Neural progenitor cell (in vitro differentiated cells): ENCODE measurements at regions not wholly inside any gene's neighbourhood (a gene's known extent, or its start where the extent isn't known, plus 50 kb on each side); places are given as distances from the start of the nearest gene placed in this dataset.

ENCODE experiments used
- DNase-seq: peaks from one replicate; pipeline ENCODE4 v3.0.0-alpha.2; 2016; ENCODE audit warnings: low spot score
- H2AFZ ChIP-seq: fragments of 200-600 bp; sonication (generic); replicated peaks from 2 replicates; pipeline ENCODE4 v1.6.1; 2016; ENCODE audit warnings: antibody characterized with exemption
- H3F3A ChIP-seq: fragments of 200-600 bp; sonication (generic); 2 replicates; pipeline ENCODE4 v1.6.1; 2016; ENCODE audit warnings: antibody characterized with exemption, low read depth
- H3K27ac ChIP-seq: fragments of 200-600 bp; sonication (generic); 2 replicates; pipeline ENCODE4 v1.5.1; 2016; ENCODE audit warnings: mild to moderate bottlenecking
- H3K27me3 ChIP-seq: fragments of 200-600 bp; sonication (generic); 2 replicates; pipeline ENCODE4 v1.6.1; 2016; ENCODE audit warnings: mild to moderate bottlenecking, moderate library complexity
- H3K36me3 ChIP-seq: fragments of 200-600 bp; sonication (generic); 2 replicates; pipeline ENCODE4 v1.5.1; 2016
- H3K4me1 ChIP-seq: fragments of 200-600 bp; sonication (generic); 2 replicates; pipeline ENCODE4 v1.6.1; 2016; ENCODE audit warnings: mixed run types
- H3K4me2 ChIP-seq: fragments of 200-600 bp; sonication (generic); 2 replicates; pipeline ENCODE4 v1.6.1; 2016
- H3K4me3 ChIP-seq: fragments of 200-600 bp; sonication (generic); 2 replicates; pipeline ENCODE4 v1.5.1; 2016
- H3K79me2 ChIP-seq: fragments of 200-600 bp; sonication (generic); 2 replicates; pipeline ENCODE4 v1.6.1; 2016; ENCODE audit warnings: low read depth
- H3K9ac ChIP-seq: fragments of 200-600 bp; sonication (generic); 2 replicates; pipeline ENCODE4 v1.6.1; 2016
- H3K9me3 ChIP-seq: fragments of 200-600 bp; sonication (generic); 2 replicates; pipeline ENCODE4 v1.5.1; 2016; ENCODE audit warnings: low read depth
- H4K20me1 ChIP-seq: fragments of 200-600 bp; sonication (generic); 2 replicates; pipeline ENCODE4 v1.6.1; 2016; ENCODE audit warnings: low read depth
- H3K27ac Mint-ChIP-seq: 3 replicates; pipeline ENCODE4 v1.8.0; 2021; ENCODE audit warnings: mixed read lengths
- H3K27me3 Mint-ChIP-seq: 2 replicates; pipeline ENCODE4 v1.8.0; 2022; ENCODE audit warnings: low read depth, mild to moderate bottlenecking, inconsistent platforms, moderate library complexity, mixed read lengths; ENCODE audit not compliant: insufficient read depth
- H3K36me3 Mint-ChIP-seq: 3 replicates; pipeline ENCODE4 v1.8.0; 2021; ENCODE audit warnings: mixed read lengths
- H3K4me1 Mint-ChIP-seq: 3 replicates; pipeline ENCODE4 v1.8.0; 2021; ENCODE audit warnings: mixed read lengths
- H3K4me3 Mint-ChIP-seq: 3 replicates; pipeline ENCODE4 v1.8.0; 2021; ENCODE audit warnings: mild to moderate bottlenecking, moderate library complexity, mixed read lengths
- H3K9me3 Mint-ChIP-seq: 3 replicates; pipeline ENCODE4 v1.8.0; 2020; ENCODE audit warnings: mixed read lengths
- EZH2 ChIP-seq: fragments of 200-600 bp; sonication (generic); IDR thresholded peaks from 2 replicates; pipeline ENCODE4 v1.6.1; 2017; ENCODE audit warnings: antibody characterized with exemption, mild to moderate bottlenecking, moderate library complexity
- EZH2phosphoT487 ChIP-seq: fragments of 200-600 bp; sonication (generic); IDR thresholded peaks from 2 replicates; pipeline ENCODE4 v1.6.1; 2017; ENCODE audit warnings: antibody characterized with exemption
- TF ChIP-seq, protein P1 (sequence below): fragments of 200-600 bp; sonication (generic); IDR thresholded peaks from 2 replicates; pipeline ENCODE4 v1.5.1; 2017; ENCODE audit warnings: antibody characterized with exemption, mild to moderate bottlenecking

DNA sequence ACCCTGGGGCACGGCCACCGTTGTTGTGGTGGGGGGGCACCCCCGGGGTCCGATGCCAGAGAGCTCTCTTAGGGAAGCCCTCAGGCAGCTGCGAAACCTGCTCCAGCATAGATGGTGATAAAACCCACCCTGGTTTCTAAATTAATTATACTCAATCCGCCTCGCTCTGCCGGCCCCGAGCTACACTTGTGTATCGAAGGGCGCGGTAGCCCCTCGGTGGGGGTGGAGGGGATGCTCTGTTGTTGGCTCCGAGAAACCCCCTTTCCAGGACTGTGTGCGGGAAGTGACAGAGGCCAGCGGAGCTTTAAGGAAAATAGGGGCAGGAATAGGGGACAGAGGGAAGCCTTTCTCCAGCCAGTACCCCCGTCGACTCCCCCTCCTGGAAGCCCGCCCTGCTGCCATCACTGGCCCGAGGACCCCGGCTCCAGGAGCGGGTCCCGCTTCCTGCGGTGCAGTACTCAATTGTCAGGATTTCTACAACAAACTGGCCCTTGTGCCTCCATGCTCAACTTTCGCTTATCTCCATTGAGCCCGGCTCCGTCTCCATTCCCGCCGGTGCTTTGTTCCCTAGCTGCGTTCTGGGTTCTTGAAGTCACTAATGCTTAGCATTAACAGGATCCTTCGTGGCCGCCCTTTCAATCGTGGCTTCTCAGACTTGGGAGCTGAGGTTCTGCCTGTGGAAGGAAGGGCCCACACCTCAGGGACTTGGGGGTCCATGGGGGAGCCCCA is 408.2 kb downstream of the BCOR start:
- H3K9me3 ChIP-seq: no peaks in the 10 kb centered on the region
- DNase-seq: peak; percentile 70
- H3K4me1 ChIP-seq: peaks cover 25% of the 10 kb centered on the region
- H4K20me1 ChIP-seq: no peaks in the 10 kb centered on the region
- no peak overlapping the region for H3K27ac Mint-ChIP-seq
- H3K27ac ChIP-seq: peak overlapping the region; percentile 47
- no peaks in the 10 kb centered on the region for H3K36me3 ChIP-seq
- peak overlapping the region; percentile 90 for H2AFZ ChIP-seq
- peak overlapping the region; percentile 55 for H3K4me3 ChIP-seq
- peak overlapping the region; percentile 84 for H3K4me3 Mint-ChIP-seq
- H3K36me3 Mint-ChIP-seq: no peaks in the 10 kb centered on the region
- peaks cover 26% of the 10 kb centered on the region for H3K4me1 Mint-ChIP-seq
- no peaks in the 10 kb centered on the region for H3K79me2 ChIP-seq
- H3K4me2 ChIP-seq: peak overlapping the region; percentile 89
- peaks cover 32% of the 10 kb centered on the region for H3F3A ChIP-seq
- H3K9ac ChIP-seq: no peak overlapping the region
- H3K27me3 Mint-ChIP-seq: peaks cover 6% of the 10 kb centered on the region
- peaks cover 13% of the 10 kb centered on the region for H3K9me3 Mint-ChIP-seq
- no peaks in the 10 kb centered on the region for H3K27me3 ChIP-seq
- TF ChIP-seq EZH2 (no peak), EZH2phosphoT487 (no peak)
- TF ChIP-seq, protein P1, sequence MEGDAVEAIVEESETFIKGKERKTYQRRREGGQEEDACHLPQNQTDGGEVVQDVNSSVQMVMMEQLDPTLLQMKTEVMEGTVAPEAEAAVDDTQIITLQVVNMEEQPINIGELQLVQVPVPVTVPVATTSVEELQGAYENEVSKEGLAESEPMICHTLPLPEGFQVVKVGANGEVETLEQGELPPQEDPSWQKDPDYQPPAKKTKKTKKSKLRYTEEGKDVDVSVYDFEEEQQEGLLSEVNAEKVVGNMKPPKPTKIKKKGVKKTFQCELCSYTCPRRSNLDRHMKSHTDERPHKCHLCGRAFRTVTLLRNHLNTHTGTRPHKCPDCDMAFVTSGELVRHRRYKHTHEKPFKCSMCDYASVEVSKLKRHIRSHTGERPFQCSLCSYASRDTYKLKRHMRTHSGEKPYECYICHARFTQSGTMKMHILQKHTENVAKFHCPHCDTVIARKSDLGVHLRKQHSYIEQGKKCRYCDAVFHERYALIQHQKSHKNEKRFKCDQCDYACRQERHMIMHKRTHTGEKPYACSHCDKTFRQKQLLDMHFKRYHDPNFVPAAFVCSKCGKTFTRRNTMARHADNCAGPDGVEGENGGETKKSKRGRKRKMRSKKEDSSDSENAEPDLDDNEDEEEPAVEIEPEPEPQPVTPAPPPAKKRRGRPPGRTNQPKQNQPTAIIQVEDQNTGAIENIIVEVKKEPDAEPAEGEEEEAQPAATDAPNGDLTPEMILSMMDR: no peak

DNA sequence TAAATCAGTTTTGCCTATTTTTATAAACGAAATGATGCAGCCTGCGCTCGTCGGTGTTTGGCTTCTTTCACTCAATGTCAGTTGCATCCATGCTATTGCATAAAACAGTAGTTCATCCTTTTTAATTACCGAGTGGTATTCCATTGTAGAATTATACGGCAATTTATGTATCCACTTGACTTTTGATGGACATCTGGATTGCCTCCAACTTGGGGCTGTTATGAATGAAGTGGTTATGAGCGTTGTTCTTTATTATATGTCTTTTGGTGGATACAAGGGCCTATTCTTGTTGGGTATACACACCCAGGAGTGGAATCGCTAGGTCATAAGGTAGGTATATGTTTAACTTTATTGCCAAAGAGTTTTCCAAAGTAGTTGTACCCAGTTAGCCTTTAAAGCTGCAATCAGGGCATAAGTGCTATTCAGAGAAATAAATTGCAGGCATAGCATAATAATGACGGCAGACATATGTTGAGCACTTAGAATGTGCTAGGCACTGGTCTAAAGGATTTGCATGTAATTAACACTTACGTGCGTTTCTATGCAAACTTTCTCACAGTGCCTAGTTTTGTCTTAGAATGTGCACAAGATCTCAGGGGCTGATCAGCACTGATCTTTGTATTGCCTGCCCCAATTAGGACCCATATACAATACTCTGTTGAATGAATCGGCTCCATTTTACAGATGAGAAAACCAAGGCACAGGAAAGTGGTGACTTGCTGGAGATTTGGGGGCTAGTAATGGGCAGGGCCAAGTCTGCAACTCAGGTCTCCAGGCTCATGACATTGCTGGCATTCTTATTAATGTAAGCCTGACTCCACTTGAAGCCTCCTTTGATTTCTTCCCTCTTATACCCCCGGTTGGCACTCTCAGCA is 407.0 kb downstream of the BCOR start:
- TF ChIP-seq EZH2phosphoT487 (no peak), EZH2 (no peak)
- TF ChIP-seq, protein P1: no peak

DNA sequence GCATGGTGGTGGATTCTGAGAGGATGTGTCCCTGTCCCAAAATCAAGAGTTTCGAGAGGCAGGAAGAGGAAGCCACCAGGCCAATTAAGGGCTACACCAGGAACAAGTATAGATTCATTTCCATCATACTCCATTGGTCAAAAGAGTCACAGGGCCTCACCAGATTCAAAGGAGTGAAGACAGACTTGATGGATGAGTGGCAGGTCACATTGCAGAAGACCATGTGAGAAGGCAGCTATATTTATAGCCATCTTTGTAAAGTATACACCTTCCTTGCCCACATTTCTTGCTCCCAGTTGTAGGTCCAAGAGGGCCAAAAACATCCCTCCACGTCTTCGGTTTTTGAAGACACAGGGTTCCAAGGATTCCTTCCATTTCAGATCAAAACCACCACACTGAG is 406.0 kb downstream of the BCOR start:
- peaks cover 5% of the 10 kb centered on the region for H3K9me3 ChIP-seq
- TF ChIP-seq, protein P1: no peak
- TF ChIP-seq EZH2 (no peak), EZH2phosphoT487 (no peak)
- no peak overlapping the region for H2AFZ ChIP-seq
- H3K36me3 Mint-ChIP-seq: peaks cover 2% of the 10 kb centered on the region
- H3K4me1 ChIP-seq: peaks cover 25% of the 10 kb centered on the region
- H4K20me1 ChIP-seq: no peaks in the 10 kb centered on the region
- H3F3A ChIP-seq: peaks cover 32% of the 10 kb centered on the region
- H3K27me3 Mint-ChIP-seq: peaks cover 6% of the 10 kb centered on the region
- no peak overlapping the region for H3K4me3 Mint-ChIP-seq
- no peak overlapping the region for H3K4me2 ChIP-seq
- H3K4me3 ChIP-seq: no peak overlapping the region
- no peak for DNase-seq
- H3K9me3 Mint-ChIP-seq: peaks cover 22% of the 10 kb centered on the region
- no peak overlapping the region for H3K9ac ChIP-seq
- H3K27ac Mint-ChIP-seq: peak overlapping the region; percentile 17
- no peaks in the 10 kb centered on the region for H3K79me2 ChIP-seq
- peaks cover 26% of the 10 kb centered on the region for H3K4me1 Mint-ChIP-seq
- H3K27ac ChIP-seq: no peak overlapping the region
- peaks cover 3% of the 10 kb centered on the region for H3K36me3 ChIP-seq
- no peaks in the 10 kb centered on the region for H3K27me3 ChIP-seq

More for the DNA sequence above, 407.0 kb downstream of the BCOR start:
- Histone ChIP-seq H2AFZ (no peak overlapping the region), H4K20me1 (no peaks in the 10 kb centered on the region), H3F3A (peaks cover 32% of the 10 kb centered on the region), H3K9ac (no peak overlapping the region), H3K4me1 (peaks cover 25% of the 10 kb centered on the region), H3K36me3 (no peaks in the 10 kb centered on the region), H3K9me3 (no peaks in the 10 kb centered on the region), H3K4me2 (peak overlapping the region; percentile 89), H3K27me3 (no peaks in the 10 kb centered on the region), H3K4me3 (no peak overlapping the region), H3K27ac (no peak overlapping the region), H3K79me2 (no peaks in the 10 kb centered on the region)
- H3K27ac Mint-ChIP-seq: no peak overlapping the region
- peaks cover 6% of the 10 kb centered on the region for H3K27me3 Mint-ChIP-seq
- H3K9me3 Mint-ChIP-seq: peaks cover 18% of the 10 kb centered on the region
- no peak for DNase-seq
- H3K4me3 Mint-ChIP-seq: no peak overlapping the region
- H3K4me1 Mint-ChIP-seq: peaks cover 26% of the 10 kb centered on the region
- H3K36me3 Mint-ChIP-seq: no peaks in the 10 kb centered on the region
